Stimulated activated naive CD4-positive, alpha-beta T cell (primary cell): ENCODE measurements at regions not wholly inside any gene's neighbourhood (a gene's known extent, or its start where the extent isn't known, plus 50 kb on each side); places are given as distances from the start of the nearest gene placed in this dataset.

ENCODE experiments used
- DNase-seq, 6 experiments: peaks; one replicate each; lab custom pipeline; 2025; lab: John Stamatoyannopoulos, UW

GRCh38 chr18:57991552-57991951 lies 52.5 kb upstream of the NEDD4L start:
- DNase-seq, result no peak

GRCh38 chr18:57989536-57989935 lies 54.5 kb upstream of the NEDD4L start:
- no peak for DNase-seq

GRCh38 chr18:57984490-57985115 lies 59.4 kb upstream of the NEDD4L start:
- no peak for DNase-seq

- DNase-seq, result no peak
Observed at GRCh38 chr18:57983965-57984364, 60.1 kb upstream of the NEDD4L start.

GRCh38 chr18:57983472-57983871 lies 60.6 kb upstream of the NEDD4L start:
- no peak for DNase-seq

- DNase-seq, result no peak
Observed at GRCh38 chr18:57982372-57983021, 61.5 kb upstream of the NEDD4L start.

- no peak for DNase-seq
Observed at GRCh38 chr18:57981308-57982028, 62.6 kb upstream of the NEDD4L start.

GRCh38 chr18:57980573-57981307 lies 63.3 kb upstream of the NEDD4L start:
- DNase-seq, result no peak

GRCh38 chr18:57976230-57976773 lies 67.7 kb upstream of the NEDD4L start:
- DNase-seq, result no peak

- no peak for DNase-seq
Observed at GRCh38 chr18:57975805-57976204, 68.2 kb upstream of the NEDD4L start.

GRCh38 chr18:57974585-57975265 lies 69.3 kb upstream of the NEDD4L start:
- DNase-seq, result no peak

- DNase-seq, result no peak
Observed at GRCh38 chr18:57973889-57974288, 70.1 kb upstream of the NEDD4L start.

GRCh38 chr18:57970356-57971095 lies 73.5 kb upstream of the NEDD4L start:
- DNase-seq, result no peak

- DNase-seq, result no peak
Observed at GRCh38 chr18:57969824-57970223, 74.2 kb upstream of the NEDD4L start.

- DNase-seq, result no peak
Observed at GRCh38 chr18:57965246-57965645, 78.8 kb upstream of the NEDD4L start.

GRCh38 chr18:57961876-57962505 lies 82.0 kb upstream of the NEDD4L start:
- DNase-seq, result no peak

GRCh38 chr18:57961411-57961810 lies 82.6 kb upstream of the NEDD4L start:
- DNase-seq, result no peak

GRCh38 chr18:57959278-57959677 lies 84.7 kb upstream of the NEDD4L start:
- no peak for DNase-seq

GRCh38 chr18:57957210-57957609 lies 86.8 kb upstream of the NEDD4L start:
- no peak for DNase-seq

- DNase-seq, result no peak
Observed at GRCh38 chr18:57956491-57956890, 87.5 kb upstream of the NEDD4L start.

GRCh38 chr18:57954935-57955334 lies 89.1 kb upstream of the NEDD4L start:
- no peak for DNase-seq
